Hematopoietic multipotent progenitor cell treated with erythropoietin and hydrocortisone succinate and interleukin-3 and kit ligand, for 6 days (in vitro differentiated cells): ENCODE measurements at regions not wholly inside any gene's neighbourhood (a gene's known extent, or its start where the extent isn't known, plus 50 kb on each side); places are given as distances from the start of the nearest gene placed in this dataset.

Source experiments
- DNase-seq: peaks from one replicate; pipeline ENCODE4 v3.0.0-alpha.2; 2015

DNA sequence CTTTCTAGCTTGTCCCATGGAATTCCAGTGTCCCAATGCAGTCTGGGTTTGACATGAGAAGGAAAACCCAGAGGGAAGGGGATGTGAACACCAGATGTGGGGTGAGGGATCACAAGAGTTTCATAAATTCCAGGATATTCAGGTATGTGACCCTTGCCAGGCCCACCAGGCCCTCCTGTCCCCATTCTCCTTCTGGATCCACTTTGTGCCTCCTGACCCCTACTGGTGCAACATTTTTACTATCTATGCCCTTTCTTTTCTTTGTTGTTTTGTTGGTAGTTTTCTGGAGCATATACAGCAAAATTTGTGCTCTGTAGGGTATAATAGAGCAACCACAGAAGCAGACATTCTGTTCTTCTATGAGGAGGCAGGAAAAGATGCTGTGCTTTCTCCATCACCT is 597.0 kb upstream of the GRAMD2B start:
- DNase-seq: no peak

DNA sequence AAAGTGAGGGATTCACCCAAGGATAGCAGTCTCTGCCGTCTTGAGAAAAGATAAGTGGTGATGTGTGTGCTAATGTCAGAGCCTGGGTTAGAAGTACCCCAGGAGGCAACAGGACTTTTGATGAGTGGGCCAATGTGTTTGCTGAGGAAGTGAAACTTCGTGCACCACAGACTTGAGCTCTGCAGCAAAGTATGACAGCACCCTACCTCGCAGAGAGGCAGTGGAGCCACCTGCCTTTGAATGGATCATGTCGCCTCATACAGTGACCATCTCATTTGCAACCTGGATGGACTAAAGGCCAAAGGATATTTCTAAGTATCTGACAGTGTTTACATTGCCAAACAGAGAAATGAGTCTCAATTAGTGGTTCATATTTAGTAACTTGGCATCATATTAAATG is 593.9 kb upstream of the GRAMD2B start:
- DNase-seq: no peak

DNA sequence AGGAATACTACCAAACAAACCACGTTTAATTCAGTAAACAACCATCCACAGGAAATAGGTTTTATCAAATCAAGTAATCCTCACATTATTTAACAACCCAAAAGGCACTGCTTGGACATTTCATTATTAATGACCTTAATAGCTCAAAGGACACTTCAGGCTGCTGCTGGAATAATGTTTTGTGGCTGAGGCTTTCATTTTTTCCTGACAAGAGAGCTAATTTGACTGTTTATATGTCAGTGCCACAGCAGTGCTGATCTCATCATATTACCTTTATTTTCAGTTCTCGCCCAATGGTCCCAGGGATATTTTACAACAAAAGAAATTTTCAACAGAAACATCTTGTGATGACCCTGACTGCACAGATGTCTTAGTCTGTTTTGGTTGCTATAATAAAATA is 589.8 kb upstream of the GRAMD2B start:
- DNase-seq: no peak

DNA sequence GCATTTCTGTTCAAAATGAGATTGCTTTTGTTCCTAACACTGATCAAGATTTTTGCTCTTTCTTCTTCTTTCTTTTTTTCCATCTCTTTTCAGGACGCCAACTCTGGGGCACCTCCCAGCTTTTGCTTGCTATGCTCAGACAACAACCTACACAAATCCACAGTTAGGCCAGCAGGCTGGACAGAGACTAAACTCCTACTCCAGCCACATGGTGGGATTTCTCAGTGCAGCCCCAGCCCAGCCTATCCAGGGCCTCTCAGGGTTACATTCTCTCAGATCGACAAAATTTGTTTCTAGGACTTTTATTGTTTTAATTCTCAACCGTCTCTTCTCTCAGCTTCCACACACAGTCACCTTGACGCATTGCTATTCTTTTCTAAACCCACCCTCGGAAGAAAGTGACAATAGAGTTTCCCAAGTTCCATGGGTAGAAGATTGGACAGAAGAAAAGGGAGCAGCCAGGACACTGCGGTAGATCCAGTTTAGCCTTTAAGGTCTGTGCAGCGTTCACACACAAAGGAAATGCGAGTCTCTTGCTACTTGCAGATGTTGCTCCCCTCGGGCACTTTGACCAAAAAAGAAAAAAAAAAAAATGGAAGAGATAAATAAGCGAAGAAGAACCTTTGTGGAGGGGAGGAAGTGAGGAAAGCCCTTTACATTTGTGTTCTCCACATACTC is 588.6 kb upstream of the GRAMD2B start:
- DNase-seq: no peak

DNA sequence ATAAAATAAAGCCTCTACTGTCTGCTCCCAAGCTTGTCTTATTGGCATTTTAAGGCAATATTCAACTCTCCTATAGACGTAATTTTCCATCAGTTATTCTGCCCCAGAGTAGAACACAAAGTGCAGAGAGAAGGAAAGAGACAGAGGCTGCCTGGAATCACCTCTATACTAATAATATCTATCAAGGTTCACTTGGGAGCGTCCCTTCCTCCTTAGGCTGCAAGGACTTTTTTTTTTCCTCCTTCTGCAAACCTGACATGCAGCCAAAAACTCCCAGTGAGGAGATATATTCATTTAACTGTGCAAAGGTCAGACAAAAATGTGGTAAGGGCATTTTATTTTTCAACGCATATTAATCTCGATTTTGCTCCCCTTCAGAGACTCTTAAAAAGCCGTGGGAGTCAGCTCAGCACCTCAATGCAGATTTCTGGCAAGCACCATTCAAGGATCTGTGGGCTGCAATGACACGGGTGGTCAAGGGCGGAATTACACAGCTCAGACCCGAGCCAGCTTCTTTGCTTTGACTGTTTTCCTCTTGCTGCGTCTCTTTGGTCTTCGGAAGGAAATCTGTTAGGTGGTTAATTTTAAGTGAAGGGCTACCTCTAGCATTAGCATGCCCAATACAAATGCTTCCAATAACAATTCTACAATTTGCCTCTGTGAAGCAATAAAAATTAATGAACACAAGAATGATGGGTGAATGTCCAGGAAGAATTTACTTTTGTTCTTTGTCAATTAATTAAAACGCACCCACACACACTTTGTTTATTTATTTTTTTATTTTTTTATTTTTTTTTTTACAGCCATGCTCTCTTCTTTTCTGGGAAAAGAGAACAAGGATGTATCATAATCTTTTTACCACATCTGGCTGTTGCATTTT is 587.7 kb upstream of the GRAMD2B start:
- peak; percentile 6 for DNase-seq

DNA sequence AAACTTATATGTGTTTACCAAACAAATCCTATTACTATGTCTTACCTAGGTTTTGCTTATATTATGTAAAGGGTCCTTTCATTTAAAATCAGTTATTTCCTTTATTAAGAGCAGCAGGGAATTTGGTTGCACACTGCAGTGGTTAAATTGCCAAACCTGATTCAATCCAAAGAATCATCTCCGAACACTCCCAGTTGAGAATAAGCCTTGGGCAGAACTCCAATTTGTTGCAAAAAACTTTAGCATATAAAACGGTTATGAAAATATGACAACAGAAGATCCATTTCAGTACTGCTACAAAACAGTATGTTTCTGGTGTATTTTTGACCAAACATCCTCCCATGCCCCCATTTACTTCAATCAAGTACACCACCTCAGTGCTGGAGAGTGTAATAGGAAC is 587.0 kb upstream of the GRAMD2B start:
- no peak for DNase-seq

DNA sequence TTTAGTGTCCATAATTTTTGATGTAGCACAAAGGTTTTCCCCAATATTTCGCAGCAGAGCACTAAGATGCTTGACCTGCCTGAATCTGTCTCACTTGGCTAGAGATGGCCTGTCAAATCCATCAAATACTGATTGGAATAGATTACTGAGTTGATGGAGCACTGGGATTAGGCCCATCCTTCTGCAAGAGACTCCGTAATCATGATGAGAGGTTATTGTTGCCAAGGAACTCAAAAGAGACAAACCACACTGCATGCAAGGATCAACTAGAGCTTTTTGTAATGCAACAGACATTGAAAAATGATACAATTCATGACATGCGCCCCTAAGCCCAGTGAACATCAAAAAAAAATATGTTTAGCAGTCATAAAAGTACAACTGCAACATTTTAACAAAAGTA is 585.3 kb upstream of the GRAMD2B start:
- DNase-seq: no peak

DNA sequence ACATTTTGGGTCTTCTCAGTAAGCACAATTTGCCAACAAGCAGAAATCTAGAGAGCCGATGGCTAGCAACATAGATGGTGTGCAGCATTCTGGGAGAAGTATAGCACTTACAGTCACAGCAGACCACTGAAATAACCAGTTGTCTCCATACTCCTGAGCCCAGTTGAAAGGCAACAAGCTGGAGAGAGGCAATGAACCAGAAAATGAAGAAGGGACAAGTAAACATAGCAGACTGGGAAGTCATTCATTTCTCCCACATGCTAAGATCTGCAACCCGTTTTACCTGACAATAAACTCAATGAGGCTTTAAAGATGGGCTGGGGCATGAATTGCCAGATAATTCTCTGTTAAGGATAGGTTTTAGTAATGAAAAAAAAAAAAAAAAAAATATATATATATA is 575.6 kb upstream of the GRAMD2B start:
- DNase-seq: no peak

DNA sequence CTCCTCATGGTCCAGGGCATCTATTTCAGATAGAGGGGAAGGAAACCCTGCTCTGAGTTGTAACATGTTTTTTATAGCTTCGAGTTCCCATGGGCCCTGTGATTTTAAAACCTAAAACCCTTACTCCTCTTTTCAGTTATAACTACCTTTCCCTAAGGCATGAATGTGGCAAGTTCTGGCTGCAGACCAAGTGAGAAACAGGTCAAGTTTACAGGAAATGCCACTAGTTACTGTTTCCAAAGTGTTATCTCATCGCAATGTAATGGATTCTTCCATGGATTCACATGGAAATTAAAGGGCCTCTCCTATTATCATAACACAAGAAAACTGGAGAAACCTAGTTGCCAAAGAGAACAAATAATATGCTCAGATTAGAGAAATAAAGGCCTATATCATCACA is 574.5 kb upstream of the GRAMD2B start:
- no peak for DNase-seq

DNA sequence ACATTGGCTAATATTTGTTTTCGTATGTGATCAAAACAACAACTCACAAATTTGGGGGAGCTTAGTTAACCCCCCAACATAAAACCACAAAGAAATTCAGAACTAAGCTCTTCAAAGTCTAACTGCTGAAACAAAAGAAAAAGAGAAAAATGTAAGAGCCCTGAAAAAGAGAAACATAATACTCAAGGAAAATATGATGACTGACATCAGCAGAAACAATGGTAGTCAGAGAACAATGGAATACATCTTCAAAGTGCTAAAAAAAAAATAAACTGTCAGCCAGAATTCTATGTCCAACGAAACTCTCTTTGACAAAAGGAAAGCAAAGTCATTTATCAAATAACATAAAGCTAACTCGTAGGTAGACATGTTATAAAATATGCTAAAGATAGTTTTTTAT is 566.3 kb upstream of the GRAMD2B start:
- DNase-seq: no peak

DNA sequence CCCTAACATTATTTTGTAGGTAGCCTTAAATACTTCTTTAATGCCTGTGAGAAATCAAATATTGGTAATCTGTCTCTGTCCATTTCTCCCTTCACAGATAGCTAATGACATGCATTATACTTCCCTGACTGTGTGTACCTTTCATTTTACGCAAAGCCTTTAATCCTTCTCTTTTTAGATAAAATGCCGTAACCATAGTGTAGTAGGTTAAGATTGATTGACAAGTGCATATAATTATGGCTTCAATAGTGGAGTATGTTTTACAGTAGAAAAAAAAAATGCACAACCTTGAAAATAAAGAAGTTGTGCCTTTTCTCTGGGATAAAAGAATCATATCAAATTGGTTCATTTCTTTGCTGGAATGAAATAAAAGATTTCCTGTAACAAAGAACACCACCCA is 559.6 kb upstream of the GRAMD2B start:
- no peak for DNase-seq

DNA sequence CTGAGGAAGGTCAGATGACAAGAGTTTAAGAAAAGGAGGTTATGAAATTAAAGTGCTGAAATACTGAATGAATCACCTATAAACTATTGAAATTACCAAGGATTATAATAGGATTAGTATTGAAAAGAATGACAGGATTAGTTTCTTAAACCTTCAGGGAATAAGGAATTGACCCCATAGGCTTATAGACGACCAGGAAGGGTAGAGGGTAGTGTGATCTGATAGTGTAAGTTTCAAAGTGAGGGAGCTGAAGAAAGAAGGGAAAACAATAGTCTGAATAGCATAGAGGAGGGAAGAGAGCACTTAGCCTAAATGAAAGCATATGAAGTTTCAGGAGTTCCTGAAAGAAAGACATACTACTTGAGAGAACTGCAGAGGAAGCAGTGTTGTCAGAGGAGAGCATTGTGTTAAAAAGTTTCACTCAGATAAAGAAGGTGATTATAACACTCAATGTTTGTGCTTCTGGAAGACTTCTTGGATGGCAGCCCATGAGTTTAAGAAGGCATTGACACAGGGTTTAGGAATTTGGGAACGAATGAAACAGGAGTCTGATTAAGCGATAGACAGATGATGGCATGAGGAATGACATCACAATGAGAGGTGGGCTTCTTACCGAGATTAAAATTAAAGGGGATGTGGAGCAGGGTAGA is 557.9 kb upstream of the GRAMD2B start:
- no peak for DNase-seq

DNA sequence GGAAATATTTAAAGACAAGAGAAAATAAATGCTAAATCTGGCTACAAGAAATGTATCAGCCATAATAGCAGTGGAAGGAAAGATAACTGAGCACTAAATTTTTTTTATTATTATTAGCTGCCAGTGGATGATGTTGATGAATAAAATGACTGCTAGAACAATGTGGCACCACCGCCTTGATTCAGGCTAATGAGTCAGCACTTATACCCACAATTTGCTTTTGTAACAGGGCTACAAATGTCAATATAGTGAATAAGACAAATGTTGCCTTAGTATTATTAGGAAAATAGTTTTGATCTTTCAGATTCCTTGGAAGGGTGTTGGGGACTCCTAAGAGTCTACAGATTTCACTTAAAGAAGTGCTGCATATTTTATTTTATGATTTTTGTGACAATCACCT is 555.2 kb upstream of the GRAMD2B start:
- DNase-seq: no peak

DNA sequence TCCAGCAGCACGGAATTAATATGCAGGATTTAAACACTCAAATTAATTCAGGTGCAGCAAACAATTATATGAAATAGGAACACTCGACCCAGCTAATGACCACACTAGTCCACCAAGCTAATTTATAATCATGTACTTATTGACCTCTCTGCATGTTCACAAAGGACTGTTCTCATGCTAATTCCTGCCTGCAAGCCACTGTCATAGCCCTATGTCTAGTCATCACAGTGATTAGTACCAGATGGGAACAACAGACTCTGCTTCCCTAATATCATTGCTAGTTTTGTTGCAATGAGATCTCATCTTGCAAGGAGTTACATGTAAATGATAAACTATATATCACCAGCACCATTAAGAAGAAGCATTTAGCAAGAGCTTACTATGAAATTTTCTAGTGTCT is 553.0 kb upstream of the GRAMD2B start:
- no peak for DNase-seq

DNA sequence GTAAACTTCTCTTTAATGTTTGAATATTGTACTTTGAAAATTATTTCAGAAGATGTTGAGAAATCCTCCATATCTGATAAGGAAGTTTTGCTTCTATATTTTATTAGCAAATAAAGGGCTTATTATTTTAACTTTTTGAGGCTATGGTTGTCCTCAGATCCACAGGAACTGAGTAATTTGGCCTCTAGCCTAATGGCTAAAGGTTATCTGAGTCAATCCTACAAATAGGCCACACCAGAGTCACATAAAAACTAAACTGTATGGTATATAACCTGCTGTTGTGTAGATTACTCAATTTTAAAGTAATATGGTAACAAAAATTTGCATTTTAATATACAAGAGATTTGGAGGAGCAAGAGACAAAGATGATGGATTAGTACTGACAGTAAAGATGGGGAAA is 549.2 kb upstream of the GRAMD2B start:
- DNase-seq: no peak

DNA sequence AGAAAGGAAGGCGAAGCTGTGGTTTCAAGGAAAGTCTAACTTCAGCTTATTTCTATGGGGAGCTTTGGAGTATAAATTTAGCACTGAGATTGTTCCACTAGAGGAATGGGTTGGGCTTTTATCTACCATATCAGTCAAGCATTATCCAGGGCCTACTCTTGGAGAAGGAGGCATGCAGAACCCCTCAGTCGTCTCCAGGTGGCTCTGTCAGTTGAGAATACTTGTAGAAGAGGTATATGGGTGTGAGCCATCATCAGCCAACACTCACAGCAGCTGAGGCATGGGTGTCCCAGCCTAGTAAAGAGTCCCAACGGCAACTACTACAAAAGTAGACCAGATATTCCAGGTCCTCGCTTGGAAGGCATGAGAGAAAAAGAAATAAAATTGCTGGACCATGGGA is 548.5 kb upstream of the GRAMD2B start:
- DNase-seq: no peak

DNA sequence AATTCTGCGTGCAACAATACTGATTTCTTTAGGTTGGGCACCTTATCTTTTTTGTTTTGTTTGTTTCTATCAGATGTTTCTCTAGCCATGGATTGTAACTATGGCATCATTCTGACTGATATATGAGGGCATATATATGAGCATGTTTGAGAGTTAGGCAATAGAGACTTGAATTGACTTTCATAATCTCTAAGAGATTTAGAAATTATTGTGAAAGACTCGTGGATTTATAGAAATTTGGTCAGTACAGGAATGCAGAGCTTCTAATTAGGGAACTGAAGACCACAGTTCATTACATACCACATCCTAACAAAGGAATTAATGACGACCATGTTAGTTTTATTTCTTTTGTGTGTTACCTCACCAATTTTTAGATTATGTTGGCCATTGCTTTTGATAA is 546.0 kb upstream of the GRAMD2B start:
- no peak for DNase-seq

DNA sequence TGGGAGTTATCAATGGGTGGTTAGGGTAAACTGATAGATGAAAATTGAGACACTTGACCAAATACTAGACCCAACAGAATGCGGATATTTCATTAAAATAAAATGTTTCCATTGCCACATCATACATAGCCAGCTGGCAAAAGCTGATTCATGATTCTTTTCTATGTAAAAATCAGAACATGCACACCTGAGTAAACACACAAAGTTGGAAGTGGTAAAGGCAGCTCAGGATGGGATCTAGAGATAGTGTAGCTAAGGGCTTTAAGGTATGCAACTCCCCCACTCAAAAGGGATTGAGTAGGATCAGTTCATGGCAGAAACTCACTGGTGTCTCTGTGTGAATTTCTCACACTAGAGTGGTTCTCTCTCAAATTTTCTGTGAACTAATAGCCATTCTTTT is 541.1 kb upstream of the GRAMD2B start:
- no peak for DNase-seq

DNA sequence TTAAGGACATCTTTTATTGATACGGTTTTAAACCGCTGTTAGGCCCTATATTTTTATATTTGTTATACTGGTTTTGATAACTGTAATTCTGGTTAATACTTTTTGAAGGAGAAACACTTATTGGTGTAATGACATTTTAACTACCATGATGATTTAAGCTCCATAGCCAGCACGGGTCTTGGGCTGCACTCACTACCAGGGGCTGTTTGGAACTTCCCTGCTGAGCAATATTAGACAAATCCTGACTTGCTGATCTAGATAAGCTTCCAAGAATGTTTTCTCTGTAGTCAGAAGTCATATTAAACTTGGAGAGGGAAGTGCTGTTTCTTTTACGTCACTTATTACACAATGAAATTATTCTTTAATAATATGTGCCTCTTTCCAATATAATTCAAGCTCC is 540.0 kb upstream of the GRAMD2B start:
- DNase-seq: no peak

DNA sequence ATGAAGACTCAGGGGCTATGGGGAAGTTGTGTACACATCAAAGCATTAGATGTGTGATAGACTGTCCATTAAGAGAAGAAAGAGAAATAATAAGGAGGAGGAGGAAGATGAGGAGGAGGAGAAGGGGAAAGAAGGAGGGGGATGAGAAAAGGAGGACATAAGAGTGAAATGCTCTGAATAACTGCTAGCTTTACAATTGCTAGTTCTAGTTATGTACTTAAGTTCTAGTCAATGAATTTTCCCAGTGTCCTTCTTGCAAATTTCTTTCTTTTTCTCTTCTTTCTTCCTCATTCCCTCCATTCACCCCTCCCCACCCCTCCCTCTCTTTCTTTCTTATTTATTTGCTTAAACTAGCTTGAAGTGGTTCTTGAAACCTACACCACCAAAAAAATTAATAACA is 534.9 kb upstream of the GRAMD2B start:
- no peak for DNase-seq

DNA sequence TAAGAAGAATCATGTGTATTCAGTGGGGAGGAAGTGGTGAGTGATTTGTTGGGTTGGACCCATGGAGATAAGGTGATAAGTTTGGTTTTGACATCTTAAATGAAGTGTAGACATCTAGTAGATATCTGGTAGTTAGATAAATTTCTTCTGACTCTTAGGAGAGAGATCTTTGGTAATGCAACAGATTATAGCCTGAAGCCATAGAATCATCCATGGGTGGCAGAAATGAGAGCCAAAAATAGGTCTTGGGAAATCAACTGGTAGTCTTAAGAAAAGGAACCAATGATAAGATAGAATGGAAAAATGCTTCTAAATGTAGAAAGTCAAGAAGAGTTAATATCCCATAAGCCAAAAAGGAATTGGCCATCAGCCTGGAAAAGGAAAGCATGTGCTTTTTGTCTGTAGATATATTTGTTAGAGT is 532.7 kb upstream of the GRAMD2B start:
- DNase-seq: no peak

DNA sequence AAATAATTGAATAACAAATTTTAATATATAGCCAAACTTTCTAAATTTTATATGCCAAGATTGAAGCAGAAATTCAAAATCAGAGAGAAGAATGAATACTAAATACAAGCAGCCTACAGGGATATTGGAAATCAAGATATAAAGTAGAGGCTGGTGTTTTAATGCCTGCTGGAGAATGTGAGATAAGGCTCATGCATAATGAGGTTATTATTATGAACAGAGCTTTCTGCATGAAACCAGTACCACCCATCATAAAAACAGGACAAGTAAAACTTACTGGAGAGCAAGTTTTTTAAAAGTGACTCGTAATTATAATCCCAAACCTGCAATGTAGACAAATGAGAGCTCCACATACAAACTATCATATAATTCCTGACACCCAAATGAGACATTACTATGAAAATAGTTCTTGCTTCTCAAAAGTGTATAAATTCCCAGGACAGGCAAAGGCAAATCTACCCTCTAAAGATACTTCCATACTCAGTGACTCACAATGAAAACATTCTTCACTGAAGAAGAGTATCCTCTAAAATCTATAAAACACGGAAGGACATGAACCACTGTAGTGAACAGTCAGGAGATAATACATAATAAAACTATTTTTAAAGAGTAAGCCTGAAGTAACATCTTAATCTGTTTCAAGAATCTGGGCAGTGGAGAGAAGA is 532.0 kb upstream of the GRAMD2B start:
- DNase-seq: no peak

DNA sequence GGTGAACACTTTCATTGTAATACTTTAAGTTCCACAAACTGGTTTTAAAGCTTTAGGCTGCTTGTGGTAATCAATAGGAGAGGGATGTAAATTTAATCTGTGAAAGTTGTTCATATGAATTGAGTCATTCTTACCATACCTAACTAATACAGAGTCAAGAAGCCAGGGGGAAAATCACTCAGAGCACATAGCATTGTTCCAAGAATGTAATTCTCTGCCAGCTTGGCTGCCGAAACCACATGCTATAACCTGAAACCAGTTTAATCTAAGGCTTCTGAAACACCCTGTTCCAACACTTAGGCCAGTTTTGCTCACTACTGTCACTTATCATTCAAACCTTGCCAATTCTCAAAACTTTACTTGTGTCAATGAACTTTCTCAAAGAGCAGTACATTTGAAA is 528.8 kb upstream of the GRAMD2B start:
- DNase-seq: no peak

DNA sequence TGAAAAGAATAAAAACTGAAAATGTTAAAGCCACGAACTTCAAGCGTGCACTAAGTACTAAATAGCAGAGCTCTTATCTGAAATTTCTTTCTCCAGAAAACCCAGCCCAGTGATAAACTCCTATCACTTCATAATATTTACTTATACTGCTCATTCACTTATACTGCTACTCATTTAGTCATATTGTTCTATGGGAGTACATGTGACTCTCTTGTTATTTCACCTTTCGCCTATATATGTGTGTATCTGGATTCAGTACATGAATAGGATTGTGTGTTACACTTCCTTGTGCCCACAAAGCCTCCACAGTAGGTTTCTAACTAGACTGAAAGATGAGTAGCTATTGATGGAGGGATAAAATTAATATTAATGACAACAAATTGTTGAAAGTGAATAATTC is 526.8 kb upstream of the GRAMD2B start:
- no peak for DNase-seq
